ENCODE measurements at regions not wholly inside any gene's neighbourhood (a gene's known extent, or its start where the extent isn't known, plus 50 kb on each side); places are given as distances from the start of the nearest gene placed in this dataset.

GRCh38 chr10:25112016-25112415, 62.8 kb upstream of the GPR158 start:
- Histone ChIP-seq H3K4me3 (no peak overlapping the region), H3K9me3 (no peaks in the 10 kb centered on the region), H3K4me1 (no peaks in the 10 kb centered on the region), H3K4me2 (no peak overlapping the region), H3K27ac (no peak overlapping the region)
- no peak for TF ChIP-seq CHD2 (IDR thresholded peaks at IDR 0.05; ENCODE audit: low read length, partially characterized antibody)
- no peak for TF ChIP-seq CBX2 (IDR thresholded peaks at IDR 0.05; ENCODE audit: borderline replicate concordance, low read depth)
- no peak for TF ChIP-seq HOXB13 (CRISPR knock-in tag; IDR thresholded peaks at IDR 0.05; ENCODE audit: low read depth)
- TF ChIP-seq JUN (IDR thresholded peaks at IDR 0.05) = no peak
- TF ChIP-seq, protein P1, sequence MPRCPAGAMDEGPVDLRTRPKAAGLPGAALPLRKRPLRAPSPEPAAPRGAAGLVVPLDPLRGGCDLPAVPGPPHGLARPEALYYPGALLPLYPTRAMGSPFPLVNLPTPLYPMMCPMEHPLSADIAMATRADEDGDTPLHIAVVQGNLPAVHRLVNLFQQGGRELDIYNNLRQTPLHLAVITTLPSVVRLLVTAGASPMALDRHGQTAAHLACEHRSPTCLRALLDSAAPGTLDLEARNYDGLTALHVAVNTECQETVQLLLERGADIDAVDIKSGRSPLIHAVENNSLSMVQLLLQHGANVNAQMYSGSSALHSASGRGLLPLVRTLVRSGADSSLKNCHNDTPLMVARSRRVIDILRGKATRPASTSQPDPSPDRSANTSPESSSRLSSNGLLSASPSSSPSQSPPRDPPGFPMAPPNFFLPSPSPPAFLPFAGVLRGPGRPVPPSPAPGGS (IDR thresholded peaks at IDR 0.05) = no peak
- TF ChIP-seq REST (IDR thresholded peaks at IDR 0.05) = no peak
- TF ChIP-seq SMC3 (IDR thresholded peaks at IDR 0.05) = no peak
- TF ChIP-seq CHD4 (IDR thresholded peaks at IDR 0.05; ENCODE audit: borderline replicate concordance) = no peak
- TF ChIP-seq TFCP2L1 (CRISPR knock-in tag; IDR thresholded peaks at IDR 0.05) = no peak
- no peak for TF ChIP-seq PHF8 (IDR thresholded peaks at IDR 0.05; ENCODE audit: borderline replicate concordance, low read depth)
- TF ChIP-seq MAZ (IDR thresholded peaks at IDR 0.05; ENCODE audit: borderline replicate concordance, low read depth, low read length) = no peak
- no peak for TF ChIP-seq KDM1A (IDR thresholded peaks at IDR 0.05; ENCODE audit: low read depth)
- no peak for TF ChIP-seq ELK1 (IDR thresholded peaks at IDR 0.05; ENCODE audit: low read depth, low read length)
- TF ChIP-seq ZC3H11A (IDR thresholded peaks at IDR 0.05) = no peak
- ChIA-PET CTCF (interaction anchor here (1.0 to 3.7 kb wide), 18 partner anchors 11 to 596 kb away, joined by 3 to 28 read pairs (median 6); no protein-coding TSS in a partner anchor), POLR2A (no interaction called here)
- FAIRE-seq = no peak
- no peak for ATAC-seq
- DNase-seq (ENCODE audit: low read depth in 1 of 2, low spot score in 1 of 2) = no peak
- 42% methylated on average over 3 of the region's 3 CpGs for WGBS (ENCODE audit: missing lambda C conversion rate)

DNA sequence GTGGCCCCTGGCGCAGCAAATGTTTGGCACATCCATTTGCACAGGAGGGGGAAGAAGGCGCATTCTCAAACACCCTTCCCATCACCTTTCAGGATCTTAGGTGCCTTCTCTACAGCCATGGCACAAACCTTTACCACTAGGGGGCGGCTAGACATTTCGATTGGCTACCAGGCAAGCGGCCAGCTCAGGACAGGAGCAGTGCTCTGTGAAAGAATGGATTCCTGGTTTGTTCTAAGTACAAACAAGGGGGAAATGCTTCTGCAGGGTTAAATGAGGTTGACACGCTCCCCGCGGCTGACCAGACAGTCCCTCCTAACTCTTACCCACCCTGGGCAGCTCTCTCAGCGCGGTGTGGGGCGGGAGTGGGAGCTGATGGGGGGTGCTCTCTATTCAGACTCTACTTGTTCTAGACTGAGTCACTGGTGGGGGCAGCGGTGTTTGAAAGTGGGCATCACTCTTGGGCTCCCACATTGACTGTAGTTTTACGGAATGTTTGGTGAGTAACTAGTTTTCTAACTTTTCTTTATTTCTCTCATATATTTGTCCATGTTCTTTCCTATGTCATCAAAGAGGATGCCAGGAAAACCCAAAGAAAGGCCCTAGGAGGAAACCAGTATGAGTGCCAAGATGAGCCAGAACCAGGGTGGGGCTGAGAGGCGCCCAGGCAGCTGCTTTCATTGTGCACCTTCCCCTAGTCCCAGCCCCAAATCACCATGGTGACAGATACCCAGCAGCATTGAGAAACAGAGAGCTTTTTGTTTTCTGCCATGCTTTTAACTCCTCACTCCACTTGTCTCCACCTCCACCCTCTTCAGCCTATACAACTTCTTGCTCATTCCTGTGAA, 61.4 kb upstream of the GPR158 start:
- ChIA-PET CTCF (interaction anchor here (0.5 to 3.7 kb wide), 50 partner anchors 8 to 1613 kb away, joined by 3 to 28 read pairs (median 4); no protein-coding TSS in a partner anchor), POLR2A (no interaction called here)
- no peaks in the 10 kb centered on the region for H3K4me1 ChIP-seq
- H3K27ac ChIP-seq = no peak overlapping the region
- DNase-seq (ENCODE audit: low read depth in 1 of 2, low spot score in 1 of 2) = peak; percentile 45 to 80
- no peaks in the 10 kb centered on the region for H3K9me3 ChIP-seq
- no peak overlapping the region for H3K4me3 ChIP-seq
- FAIRE-seq = no peak
- peak overlapping the region; percentile 65 for H3K4me2 ChIP-seq
- 9% methylated on average over 14 of the region's 14 CpGs for WGBS (ENCODE audit: missing lambda C conversion rate)
- TF ChIP-seq SMC3 (IDR thresholded peaks at IDR 0.05) (peak; percentile 86), RAD21 (conservative IDR thresholded peaks at IDR 0.05 in 1 of 2, IDR thresholded peaks at IDR 0.05 in 1 of 2) (peak; percentile 85 to 89), CTCF (IDR thresholded peaks at IDR 0.05) (peak; percentile 85), SREBF2 (IDR thresholded peaks at IDR 0.05) (no peak)
- ATAC-seq = peak; percentile 97 to 99

Measured in A549 (cell line).